Body of pancreas (tissue), 4 donors: ENCODE measurements at regions not wholly inside any gene's neighbourhood (a gene's known extent, or its start where the extent isn't known, plus 50 kb on each side); places are given as distances from the start of the nearest gene placed in this dataset.

ENCODE experiments used
- ATAC-seq: fragments of 150-250 bp; one replicate; pipeline ENCODE4 v1.9.1; 2016
- DNase-seq, 4 donors: peaks; one replicate each; pipeline ENCODE4 v3.0.0-alpha.2; 2019
- H3K27ac ChIP-seq, 4 donors: fragments of 200-600 bp; sonication (generic); 1 replicate in 3 of 4; 2 replicates in 1 of 4; pipeline versions ENCODE4 v1.5.1 to v1.6.1; 2016 to 2019; ENCODE audit warnings: mild to moderate bottlenecking in 1 of 4, mixed read lengths in 1 of 4, moderate library complexity in 1 of 4
- H3K27me3 ChIP-seq, 2 donors: fragments of 200-600 bp; sonication (generic); one replicate each; pipeline ENCODE4 v1.6.0; 2016; ENCODE audit warnings: mild to moderate bottlenecking in 1 of 2
- H3K36me3 ChIP-seq, 2 donors: fragments of 200-600 bp; sonication (generic); replicated peaks in 1 of 2; 2 replicates each; pipeline ENCODE4 v1.5.1; 2016; ENCODE audit warnings: low read depth in 2 of 2; ENCODE audit not compliant: insufficient read depth in 1 of 2
- H3K4me1 ChIP-seq: fragments of 200-600 bp; sonication (generic); one replicate; pipeline ENCODE4 v1.6.0; 2016
- H3K4me3 ChIP-seq, 2 donors: fragments of 200-600 bp; sonication (generic); 1 replicate in 1 of 2; 2 replicates in 1 of 2; pipeline ENCODE4 v1.5.1; 2016 to 2019
- H3K9me3 ChIP-seq, 3 donors: fragments of 200-600 bp; sonication (generic); 1 replicate in 2 of 3; 2 replicates in 1 of 3; pipeline ENCODE4 v1.5.1; 2016
- POLR2A ChIP-seq, 3 donors: fragments of 450-650 bp; IDR thresholded peaks; one replicate each; pipeline ENCODE4 v1.6.1; 2016; ENCODE audit warnings: antibody characterized with exemption in 3 of 3, mild to moderate bottlenecking in 2 of 3
- WGBS, 2 donors: methylation state at CpG; one replicate each; pipeline ENCODE4 v1.1.5; 2017; 5-methylcytosine and 5-hydroxymethylcytosine counted together
- intact Hi-C: fragments of 100-400 bp; cut with DNase I; formaldehyde crosslinking; loops from one replicate; pipeline ENCODE4 v1.15.1; 2023
- TF ChIP-seq, protein P1 (sequence below), 7 experiments: fragments of 450-650 bp in 4 of 7; fragments of 200-600 bp in 3 of 7; sonication (generic) in 3 of 7; IDR thresholded peaks; one replicate each; pipeline ENCODE4 v1.5.1; 2016 to 2019; ENCODE audit warnings: antibody characterized with exemption in 7 of 7

DNA sequence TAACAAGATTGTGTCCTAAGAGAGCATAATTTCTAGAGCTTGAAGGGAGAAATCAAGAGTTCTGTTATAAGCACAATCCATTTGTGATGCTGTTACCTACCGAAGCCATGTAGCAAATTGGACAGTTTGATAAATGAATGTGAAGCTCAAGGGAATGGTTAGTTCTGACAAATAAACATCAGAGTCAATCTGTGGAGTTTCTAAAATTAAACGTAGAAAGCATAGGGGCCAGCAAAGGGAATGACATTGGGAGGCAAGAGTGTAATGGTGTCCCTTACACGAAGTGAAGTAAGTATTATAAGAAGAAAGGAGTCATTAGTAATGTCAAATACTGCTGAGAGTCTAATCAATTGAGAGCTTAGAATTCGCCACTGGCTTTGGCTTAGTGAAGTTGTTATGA is 200.2 kb upstream of the SLITRK1 start:
- ATAC-seq (no peak), DNase-seq (no peak)
- Histone ChIP-seq H3K36me3 (no peaks in the 10 kb centered on the region), H3K27me3 (no peaks in the 10 kb centered on the region), H3K4me1 (no peaks in the 10 kb centered on the region), H3K9me3 (no peaks in the 10 kb centered on the region), H3K27ac (no peak overlapping the region), H3K4me3 (no peak overlapping the region)
- TF ChIP-seq POLR2A (IDR thresholded peaks at IDR 0.05): no peak
- TF ChIP-seq, protein P1, sequence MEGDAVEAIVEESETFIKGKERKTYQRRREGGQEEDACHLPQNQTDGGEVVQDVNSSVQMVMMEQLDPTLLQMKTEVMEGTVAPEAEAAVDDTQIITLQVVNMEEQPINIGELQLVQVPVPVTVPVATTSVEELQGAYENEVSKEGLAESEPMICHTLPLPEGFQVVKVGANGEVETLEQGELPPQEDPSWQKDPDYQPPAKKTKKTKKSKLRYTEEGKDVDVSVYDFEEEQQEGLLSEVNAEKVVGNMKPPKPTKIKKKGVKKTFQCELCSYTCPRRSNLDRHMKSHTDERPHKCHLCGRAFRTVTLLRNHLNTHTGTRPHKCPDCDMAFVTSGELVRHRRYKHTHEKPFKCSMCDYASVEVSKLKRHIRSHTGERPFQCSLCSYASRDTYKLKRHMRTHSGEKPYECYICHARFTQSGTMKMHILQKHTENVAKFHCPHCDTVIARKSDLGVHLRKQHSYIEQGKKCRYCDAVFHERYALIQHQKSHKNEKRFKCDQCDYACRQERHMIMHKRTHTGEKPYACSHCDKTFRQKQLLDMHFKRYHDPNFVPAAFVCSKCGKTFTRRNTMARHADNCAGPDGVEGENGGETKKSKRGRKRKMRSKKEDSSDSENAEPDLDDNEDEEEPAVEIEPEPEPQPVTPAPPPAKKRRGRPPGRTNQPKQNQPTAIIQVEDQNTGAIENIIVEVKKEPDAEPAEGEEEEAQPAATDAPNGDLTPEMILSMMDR (IDR thresholded peaks at IDR 0.05): no peak
- intact Hi-C loops: no loop called here
- 59 to 64% methylated on average over 4 of the region's 4 CpGs for WGBS, 2 donors

DNA sequence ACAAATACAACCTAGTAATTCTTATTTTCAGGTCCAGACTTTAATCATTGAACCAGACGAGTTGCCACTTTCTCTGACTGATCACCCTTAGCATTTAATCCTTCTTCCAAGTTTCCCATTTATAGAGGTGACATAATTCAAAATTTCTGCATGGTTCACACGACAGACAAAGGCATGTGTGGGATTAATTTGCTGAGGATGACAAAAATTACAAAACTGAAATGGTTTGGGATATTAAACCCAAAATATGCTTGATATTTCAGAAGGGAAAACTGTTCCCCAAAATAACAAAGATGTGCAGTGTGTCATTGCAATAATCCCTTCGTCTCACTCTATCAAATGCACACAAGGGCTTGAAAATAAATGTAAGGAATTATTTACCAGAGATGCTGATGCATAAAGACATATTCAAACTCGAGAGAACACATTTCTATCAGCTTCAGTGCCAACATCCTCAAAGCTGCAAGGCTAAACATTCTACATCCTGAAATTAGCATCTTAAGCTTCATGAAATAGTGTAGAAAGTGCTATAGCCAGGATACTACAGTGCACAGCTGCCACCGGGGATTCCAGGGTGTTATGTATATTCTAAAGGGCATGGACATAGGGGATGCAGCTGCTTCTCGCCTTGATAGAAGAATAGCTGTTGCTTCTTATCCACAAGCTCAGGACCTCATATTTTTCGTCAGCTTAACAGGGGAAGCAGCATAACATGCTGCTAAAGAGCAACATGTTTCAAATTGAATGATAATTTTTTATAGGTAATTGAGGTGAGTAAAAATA is 198.7 kb upstream of the SLITRK1 start:
- WGBS, 2 donors: 58 to 62% methylated on average over 7 of the region's 7 CpGs
- Histone ChIP-seq H3K4me3 (no peak overlapping the region), H3K9me3 (no peaks in the 10 kb centered on the region), H3K36me3 (no peaks in the 10 kb centered on the region), H3K4me1 (no peaks in the 10 kb centered on the region), H3K27ac (no peak overlapping the region), H3K27me3 (no peaks in the 10 kb centered on the region)
- DNase-seq (no peak), ATAC-seq (no peak)
- intact Hi-C loops: no loop called here
- no peak for TF ChIP-seq POLR2A (IDR thresholded peaks at IDR 0.05)
- TF ChIP-seq, protein P1 (IDR thresholded peaks at IDR 0.05): no peak

DNA sequence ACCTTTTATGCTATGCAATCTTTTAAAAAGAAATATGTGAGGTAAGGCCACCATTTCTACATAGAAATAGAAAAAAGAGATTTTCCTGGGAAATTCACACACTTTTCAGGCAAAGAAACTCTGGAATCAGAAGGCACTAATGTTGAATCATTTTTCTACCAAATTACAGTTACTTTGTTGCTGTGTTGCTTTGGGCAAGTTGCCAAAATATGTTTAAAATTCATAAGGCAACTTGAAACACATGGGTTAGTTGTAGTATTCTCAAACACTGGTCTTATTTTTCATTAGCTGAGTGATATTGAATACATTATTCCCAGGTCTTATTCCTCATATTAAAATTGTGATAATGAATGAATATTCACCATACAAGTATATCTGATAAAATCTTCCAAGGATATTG is 195.0 kb upstream of the SLITRK1 start:
- intact Hi-C loops: no loop called here
- H3K4me3 ChIP-seq: no peak overlapping the region
- ATAC-seq (no peak), DNase-seq (no peak)
- no peak for TF ChIP-seq POLR2A (IDR thresholded peaks at IDR 0.05)
- TF ChIP-seq, protein P1 (IDR thresholded peaks at IDR 0.05): no peak
- no peaks in the 10 kb centered on the region for H3K36me3 ChIP-seq
- H3K9me3 ChIP-seq: no peaks in the 10 kb centered on the region
- no peaks in the 10 kb centered on the region for H3K4me1 ChIP-seq
- H3K27me3 ChIP-seq: no peaks in the 10 kb centered on the region
- no peak overlapping the region for H3K27ac ChIP-seq

DNA sequence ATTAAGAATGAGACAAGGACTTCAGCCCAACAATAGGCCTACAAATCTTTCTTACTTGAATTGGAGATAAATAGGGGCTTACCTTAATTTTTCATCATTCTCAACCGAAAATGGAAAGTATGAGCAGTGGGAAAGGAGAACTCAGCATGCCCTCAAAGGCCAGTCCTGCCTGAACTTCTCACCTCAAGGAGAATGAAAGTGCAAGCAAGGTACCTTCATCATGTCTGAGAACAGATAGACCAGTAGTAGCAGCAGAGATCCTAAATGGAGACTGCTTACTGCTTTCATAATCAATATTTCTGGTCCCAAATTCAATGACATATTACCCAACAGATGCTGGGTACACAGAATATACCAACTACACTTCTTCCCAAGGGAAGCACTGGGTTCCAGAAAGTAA is 194.0 kb upstream of the SLITRK1 start:
- Histone ChIP-seq H3K4me1 (no peaks in the 10 kb centered on the region), H3K36me3 (no peaks in the 10 kb centered on the region), H3K27ac (no peak overlapping the region), H3K4me3 (no peak overlapping the region), H3K9me3 (no peaks in the 10 kb centered on the region), H3K27me3 (no peaks in the 10 kb centered on the region)
- intact Hi-C loops: no loop called here
- TF ChIP-seq POLR2A (IDR thresholded peaks at IDR 0.05): no peak
- TF ChIP-seq, protein P1 (IDR thresholded peaks at IDR 0.05): no peak
- DNase-seq (no peak), ATAC-seq (no peak)
- 64 to 79% methylated on average over 1 of the region's 1 CpG for WGBS, 2 donors

DNA sequence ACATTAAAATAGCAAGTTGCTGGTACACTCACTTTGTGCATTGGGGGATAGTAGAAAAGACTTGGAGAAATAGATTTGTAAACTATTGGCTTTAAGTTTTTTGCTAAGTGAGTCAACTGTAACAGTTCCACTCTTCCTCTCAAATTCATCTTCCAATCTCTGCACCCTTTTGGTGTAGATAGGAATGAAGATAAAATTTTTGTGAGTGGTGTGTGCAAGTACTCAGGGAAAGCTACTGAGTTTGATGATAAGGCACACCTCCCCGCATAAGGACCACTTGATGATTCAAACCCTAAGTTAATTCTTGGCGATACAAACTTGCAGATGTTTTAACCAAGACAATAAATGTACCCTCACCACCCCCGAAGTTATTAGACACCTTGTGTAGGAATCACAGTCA is 168.3 kb upstream of the SLITRK1 start:
- no peaks in the 10 kb centered on the region for H3K27me3 ChIP-seq
- intact Hi-C loops: no loop called here
- H3K4me1 ChIP-seq: no peaks in the 10 kb centered on the region
- no peak overlapping the region for H3K4me3 ChIP-seq
- ATAC-seq: no peak
- no peaks in the 10 kb centered on the region for H3K9me3 ChIP-seq
- TF ChIP-seq, protein P1 (IDR thresholded peaks at IDR 0.05): no peak
- no peak for TF ChIP-seq POLR2A (IDR thresholded peaks at IDR 0.05)
- DNase-seq: no peak
- H3K27ac ChIP-seq: no peak overlapping the region
- no peaks in the 10 kb centered on the region for H3K36me3 ChIP-seq
- WGBS, 2 donors: 73 to 80% methylated on average over 3 of the region's 3 CpGs
